ENCODE measurements at regions not wholly inside any gene's neighbourhood (a gene's known extent, or its start where the extent isn't known, plus 50 kb on each side); places are given as distances from the start of the nearest gene placed in this dataset.

DNA sequence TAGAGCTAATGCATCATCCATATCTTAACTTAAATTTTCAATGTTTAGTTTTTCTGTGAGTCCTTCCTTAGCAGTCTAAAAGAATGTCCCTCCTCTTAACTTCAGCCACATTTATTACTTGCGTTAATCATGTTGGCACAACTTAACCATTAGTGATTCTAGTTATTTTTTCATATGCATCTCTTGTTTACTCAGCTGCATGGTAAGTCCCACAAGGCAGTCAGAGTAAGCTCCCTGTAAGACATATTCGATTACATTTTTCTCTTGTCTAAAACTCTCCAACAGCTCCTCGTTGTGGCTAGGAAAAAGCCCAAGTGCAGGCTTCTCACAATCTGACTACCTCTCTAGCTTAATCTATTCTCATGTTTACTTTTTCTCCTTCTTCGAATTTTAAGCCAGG, 2045.3 kb upstream of the PIK3C3 start:
- TF ChIP-seq POLR2A (IDR thresholded peaks at IDR 0.05) (no peak), CTCF (IDR thresholded peaks at IDR 0.05) (no peak)

All from testis (tissue), 2 donors.